SK-N-MC (cell line): ENCODE measurements at regions not wholly inside any gene's neighbourhood (a gene's known extent, or its start where the extent isn't known, plus 50 kb on each side); places are given as distances from the start of the nearest gene placed in this dataset.

Experiments used
- EZH2 ChIP-seq: fragments of 200-600 bp; sonication (generic); IDR thresholded peaks from one replicate; pipeline ENCODE4 v1.6.1; 2017; ENCODE audit warnings: antibody characterized with exemption
- POLR2AphosphoS5 ChIP-seq: IDR thresholded peaks from 2 replicates; pipeline ENCODE4 v1.6.1; 2012; ENCODE audit warnings: mild to moderate bottlenecking, low read depth, low read length, borderline replicate concordance

- no peak for TF ChIP-seq POLR2AphosphoS5
- TF ChIP-seq EZH2: no peak
Measured at GRCh38 chr9:104417296-104417695, 86.8 kb upstream of the OR13F1 start.
